ENCODE measurements at regions not wholly inside any gene's neighbourhood (a gene's known extent, or its start where the extent isn't known, plus 50 kb on each side); places are given as distances from the start of the nearest gene placed in this dataset.
"Not testable (repeated sequence)": the region's sequence is repeated elsewhere in the genome, so short reads cannot be mapped to it uniquely, and the experiment has no call there.

DNA sequence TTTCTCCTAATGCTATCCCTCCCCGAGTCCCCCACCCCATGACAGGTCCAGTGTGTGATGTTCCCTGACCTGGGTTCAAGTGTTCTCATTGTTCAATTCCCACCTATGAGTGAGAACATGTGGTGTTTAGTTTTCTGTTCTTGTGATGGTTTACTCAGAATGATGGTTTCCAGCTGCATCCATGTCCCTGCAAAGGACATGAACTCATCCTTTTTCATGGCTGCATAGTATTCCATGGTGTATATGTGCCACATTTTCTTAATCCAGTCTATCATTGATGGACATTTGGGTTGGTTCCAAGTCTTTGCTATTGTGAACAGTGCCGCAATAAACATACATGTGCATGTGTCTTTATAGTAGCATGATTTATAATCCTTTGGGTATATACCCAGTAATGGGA lies 90.5 kb upstream of the HS3ST4 start:
- H3K36me3 Mint-ChIP-seq (ENCODE audit: low read depth); DNase-seq; ATAC-seq; CTCF ChIA-PET; POLR2A ChIA-PET; H3K4me3 Mint-ChIP-seq; H3K27me3 Mint-ChIP-seq; H3K27ac Mint-ChIP-seq; intact Hi-C loops (cut with DNase I, micrococcal nuclease); H3K9me3 Mint-ChIP-seq (ENCODE audit: low read depth); H3K4me1 Mint-ChIP-seq: not testable (repeated sequence)

DNA sequence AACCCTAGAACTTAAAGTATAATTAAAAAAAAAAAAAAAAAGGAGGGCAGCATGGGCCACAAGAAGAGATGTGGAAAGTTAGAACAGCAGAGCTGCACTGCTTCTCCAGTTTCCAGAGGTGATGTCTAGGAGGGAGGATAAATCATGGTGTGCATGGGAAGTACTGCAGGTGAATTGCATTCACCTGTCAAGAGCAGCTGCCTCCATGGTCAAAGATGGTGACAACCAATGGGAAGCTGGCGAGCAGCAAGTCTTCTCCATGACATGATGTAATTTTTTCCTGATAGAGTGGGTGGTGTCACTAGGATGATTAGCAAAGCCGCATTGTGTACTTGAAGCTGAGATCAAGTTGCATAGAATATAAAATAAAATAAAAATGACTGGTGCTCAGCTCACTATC lies 95.6 kb upstream of the HS3ST4 start:
- Mint-ChIP-seq H3K27ac (no peak overlapping the region), H3K4me1 (no peaks in the 10 kb centered on the region), H3K9me3 (ENCODE audit: low read depth) (peaks cover under 1% of the 10 kb centered on the region), H3K36me3 (ENCODE audit: low read depth) (no peaks in the 10 kb centered on the region), H3K27me3 (peaks cover 6% of the 10 kb centered on the region), H3K4me3 (no peak overlapping the region)
- no peak for ATAC-seq
- POLR2A ChIA-PET: no interaction called here
- intact Hi-C loops (cut with DNase I, micrococcal nuclease): no loop called here
- DNase-seq: no peak
- CTCF ChIA-PET: no interaction called here

DNA sequence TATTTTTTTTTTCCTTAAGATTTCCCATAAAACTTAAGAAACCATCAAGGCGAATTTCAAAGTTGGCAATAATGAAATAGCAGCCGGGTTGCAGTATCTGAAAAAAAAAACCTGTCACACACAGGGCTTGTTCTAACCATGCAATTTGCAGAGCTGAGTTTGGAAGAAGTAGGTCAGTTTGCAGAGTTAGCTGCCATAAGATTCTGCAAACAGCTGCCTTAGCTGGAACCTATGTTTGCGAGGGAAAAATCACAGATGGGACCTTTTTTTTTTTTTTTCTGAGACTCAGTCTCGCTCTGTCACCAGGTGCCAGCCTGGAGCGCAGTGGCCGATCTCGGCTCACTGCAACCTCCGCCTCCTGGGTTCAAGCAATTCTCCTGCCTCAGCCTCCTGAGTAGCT lies 98.5 kb upstream of the HS3ST4 start:
- ChIA-PET POLR2A (no interaction called here), CTCF (no interaction called here)
- no peak for ATAC-seq
- H3K27ac Mint-ChIP-seq: no peak overlapping the region
- H3K36me3 Mint-ChIP-seq (ENCODE audit: low read depth): no peaks in the 10 kb centered on the region
- H3K4me1 Mint-ChIP-seq: no peaks in the 10 kb centered on the region
- DNase-seq: no peak
- H3K4me3 Mint-ChIP-seq: no peak overlapping the region
- intact Hi-C loops (cut with DNase I, micrococcal nuclease): no loop called here
- H3K9me3 Mint-ChIP-seq (ENCODE audit: low read depth): no peaks in the 10 kb centered on the region
- H3K27me3 Mint-ChIP-seq: peaks cover 17% of the 10 kb centered on the region

DNA sequence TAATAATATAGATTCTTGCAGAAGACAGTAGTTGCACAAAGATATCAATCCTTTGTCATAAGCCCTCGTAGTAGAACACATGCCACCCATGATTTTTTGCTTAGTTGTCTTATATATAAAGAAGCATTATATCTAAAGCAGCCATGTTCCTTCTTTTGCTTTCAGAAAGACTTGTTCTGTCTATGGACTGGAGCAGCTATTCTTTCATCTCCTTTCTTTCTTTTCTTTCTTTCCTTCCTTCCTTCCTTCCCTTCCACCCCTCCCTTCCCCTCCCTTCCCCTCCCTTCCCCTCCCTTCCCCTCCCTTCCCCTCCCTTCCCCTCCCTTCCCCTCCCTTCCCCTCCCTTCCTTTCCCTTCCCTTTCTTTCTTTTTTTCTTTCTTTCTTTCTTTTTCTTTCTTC lies 104.0 kb upstream of the HS3ST4 start:
- Mint-ChIP-seq H3K27me3 (peaks cover 12% of the 10 kb centered on the region), H3K4me1 (no peaks in the 10 kb centered on the region), H3K4me3 (no peak overlapping the region), H3K27ac (no peak overlapping the region), H3K9me3 (ENCODE audit: low read depth) (no peaks in the 10 kb centered on the region), H3K36me3 (ENCODE audit: low read depth) (no peaks in the 10 kb centered on the region)
- DNase-seq (no peak), ATAC-seq (no peak)
- POLR2A ChIA-PET: no interaction called here
- intact Hi-C loops (cut with DNase I, micrococcal nuclease): no loop called here
- CTCF ChIA-PET: no interaction called here

DNA sequence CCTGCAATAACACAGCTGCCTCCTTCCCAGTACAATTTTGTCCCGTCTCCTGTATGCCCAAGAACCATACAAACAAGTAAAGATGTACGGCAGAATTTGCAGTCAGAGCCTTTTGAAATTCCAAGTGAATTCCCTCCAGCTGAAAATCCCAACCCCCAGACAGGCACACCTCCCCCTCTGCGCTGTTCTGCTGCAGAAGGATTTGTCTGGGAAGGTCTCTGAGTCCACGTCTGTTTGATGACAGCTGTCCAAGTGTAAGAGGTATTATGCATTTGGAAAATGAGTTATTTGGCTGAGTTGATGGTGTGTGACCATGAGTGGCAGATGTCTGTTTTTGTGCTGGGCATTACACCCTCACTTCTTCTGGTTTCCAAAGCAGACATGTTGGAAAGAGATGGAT lies 104.9 kb upstream of the HS3ST4 start:
- ATAC-seq: no peak
- Mint-ChIP-seq H3K4me1 (no peaks in the 10 kb centered on the region), H3K27me3 (peaks cover 12% of the 10 kb centered on the region), H3K9me3 (ENCODE audit: low read depth) (no peaks in the 10 kb centered on the region), H3K27ac (no peak overlapping the region), H3K4me3 (no peak overlapping the region), H3K36me3 (ENCODE audit: low read depth) (no peaks in the 10 kb centered on the region)
- POLR2A ChIA-PET: no interaction called here
- no peak for DNase-seq
- intact Hi-C loops (cut with DNase I, micrococcal nuclease): no loop called here
- CTCF ChIA-PET: no interaction called here

DNA sequence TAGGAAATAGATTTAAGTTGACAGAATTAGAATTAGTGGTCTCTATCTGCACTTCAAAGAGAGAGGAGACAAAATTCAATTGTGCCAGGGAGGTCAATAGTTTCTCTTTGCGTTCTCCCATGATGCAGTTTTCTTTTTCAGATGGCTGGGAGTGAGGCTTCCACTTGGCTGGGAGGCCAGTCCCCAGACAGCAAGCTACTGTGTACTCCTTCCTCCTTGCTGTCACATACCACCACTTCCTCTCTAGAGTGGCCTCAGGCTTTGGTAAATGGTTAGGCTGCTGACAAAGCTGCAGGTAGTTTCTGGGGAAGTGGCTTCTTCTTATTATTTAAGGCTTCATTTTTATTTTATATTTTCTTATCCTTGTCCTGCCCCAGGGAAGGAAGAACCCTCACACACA lies 106.2 kb upstream of the HS3ST4 start:
- no peak for ATAC-seq
- H3K4me3 Mint-ChIP-seq: no peak overlapping the region

DNA sequence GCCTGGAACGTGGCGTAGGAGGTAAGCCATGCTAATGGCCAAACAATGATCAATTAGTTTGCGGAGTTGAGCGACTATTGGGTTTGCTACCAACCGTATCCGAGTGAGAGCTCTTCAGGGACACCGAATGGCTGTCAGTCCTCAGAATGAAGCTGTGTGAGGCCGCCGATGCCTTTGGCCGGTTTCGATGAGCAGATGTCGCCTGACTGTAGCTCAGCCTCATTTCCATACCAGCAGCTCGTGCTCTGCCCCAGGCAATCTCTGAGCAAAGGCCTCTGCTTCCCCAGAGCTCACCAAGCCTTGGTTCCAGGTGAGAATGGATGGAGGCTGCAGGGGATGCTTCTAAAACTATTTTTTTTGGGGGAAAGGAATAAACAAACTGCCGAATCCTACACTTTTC lies 111.7 kb upstream of the HS3ST4 start:
- DNase-seq (no peak), ATAC-seq (no peak)
- Mint-ChIP-seq H3K4me1 (no peaks in the 10 kb centered on the region), H3K4me3 (no peak overlapping the region), H3K9me3 (ENCODE audit: low read depth) (no peaks in the 10 kb centered on the region), H3K27ac (no peak overlapping the region), H3K27me3 (peaks cover 2% of the 10 kb centered on the region), H3K36me3 (ENCODE audit: low read depth) (no peaks in the 10 kb centered on the region)
- CTCF ChIA-PET: no interaction called here
- intact Hi-C loops (cut with DNase I, micrococcal nuclease): no loop called here
- POLR2A ChIA-PET: no interaction called here

More for the DNA sequence above, 106.2 kb upstream of the HS3ST4 start:
- ChIA-PET POLR2A (interaction anchor here (0.7 to 0.8 kb wide), 2 partner anchors 19 to 259 kb away, joined by 3 to 4 read pairs; no protein-coding TSS in a partner anchor), CTCF (no interaction called here)
- no peak overlapping the region for H3K27ac Mint-ChIP-seq
- no peak for DNase-seq
- no peaks in the 10 kb centered on the region for H3K4me1 Mint-ChIP-seq
- H3K36me3 Mint-ChIP-seq (ENCODE audit: low read depth): no peaks in the 10 kb centered on the region
- intact Hi-C loops (cut with DNase I, micrococcal nuclease): no loop called here
- H3K27me3 Mint-ChIP-seq: peaks cover 9% of the 10 kb centered on the region
- no peaks in the 10 kb centered on the region for H3K9me3 Mint-ChIP-seq (ENCODE audit: low read depth)

DNA sequence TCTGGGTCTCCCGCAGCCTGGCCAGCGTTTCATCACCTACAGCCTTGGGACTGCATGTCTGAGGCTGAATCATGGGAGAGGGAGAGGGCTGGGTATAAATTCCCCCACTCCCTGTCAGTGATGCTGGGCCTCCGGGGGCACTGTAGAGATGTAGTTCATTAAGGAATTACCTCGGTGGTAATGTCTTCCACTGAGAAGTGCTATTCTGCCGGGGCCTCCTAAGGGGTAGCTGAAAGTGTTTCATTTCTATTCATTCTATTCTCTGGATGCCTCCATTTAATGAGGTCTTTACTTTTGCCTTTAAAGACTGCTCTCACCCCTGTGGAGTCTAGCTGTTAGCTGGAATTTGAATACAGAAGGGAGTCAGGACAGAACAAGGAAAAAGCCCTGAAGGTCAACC lies 116.4 kb upstream of the HS3ST4 start:
- ATAC-seq (no peak), DNase-seq (no peak)
- intact Hi-C loops (cut with DNase I, micrococcal nuclease): no loop called here
- CTCF ChIA-PET: no interaction called here
- Mint-ChIP-seq H3K4me3 (no peak overlapping the region), H3K27me3 (no peaks in the 10 kb centered on the region), H3K36me3 (ENCODE audit: low read depth) (no peaks in the 10 kb centered on the region), H3K4me1 (no peaks in the 10 kb centered on the region), H3K27ac (no peak overlapping the region), H3K9me3 (ENCODE audit: low read depth) (no peaks in the 10 kb centered on the region)
- POLR2A ChIA-PET: no interaction called here

DNA sequence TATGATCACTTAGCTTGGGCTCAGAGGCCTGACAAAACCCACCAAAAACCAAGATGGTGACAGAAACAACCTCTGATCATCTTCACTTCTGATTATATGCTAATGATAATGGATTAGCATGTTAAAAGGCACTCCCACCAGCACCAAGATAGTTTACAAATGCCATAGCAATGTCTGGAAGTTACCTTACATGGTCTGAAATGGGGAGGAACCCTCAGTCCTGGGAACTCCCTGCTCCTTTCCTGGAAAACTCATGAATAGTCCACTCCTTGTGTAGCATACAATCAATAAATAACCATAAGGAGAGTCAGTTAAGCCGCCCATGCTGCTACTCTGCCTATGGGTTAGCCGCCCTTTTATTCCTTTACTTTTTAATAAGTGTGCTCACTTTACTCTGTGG lies 120.0 kb upstream of the HS3ST4 start:
- Mint-ChIP-seq H3K36me3 (ENCODE audit: low read depth) (no peaks in the 10 kb centered on the region), H3K4me3 (no peak overlapping the region), H3K9me3 (ENCODE audit: low read depth) (no peaks in the 10 kb centered on the region), H3K4me1 (no peaks in the 10 kb centered on the region), H3K27ac (no peak overlapping the region), H3K27me3 (peaks cover 2% of the 10 kb centered on the region)
- ATAC-seq (no peak), DNase-seq (no peak)
- intact Hi-C loops (cut with DNase I, micrococcal nuclease): no loop called here
- ChIA-PET CTCF (no interaction called here), POLR2A (no interaction called here)

DNA sequence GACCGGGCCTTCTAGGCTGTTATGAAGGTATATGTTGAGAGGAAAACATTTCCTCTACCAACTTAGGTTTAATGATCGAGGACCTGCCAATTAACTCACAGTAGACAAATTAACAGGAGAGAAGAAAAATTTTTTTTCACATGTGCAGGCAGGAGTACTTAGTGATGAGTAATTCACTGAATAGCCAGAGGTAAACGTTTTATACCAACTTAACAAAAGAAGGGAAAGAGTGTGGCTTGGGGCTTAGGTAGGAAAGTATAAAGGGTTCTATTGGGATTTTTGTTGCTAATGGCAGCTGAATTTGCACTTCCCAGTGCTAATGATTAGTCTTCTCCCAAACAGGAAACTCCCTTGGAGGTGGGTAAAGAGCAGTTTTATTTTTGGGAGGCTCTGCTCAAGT lies 121.6 kb upstream of the HS3ST4 start:
- Mint-ChIP-seq H3K36me3 (ENCODE audit: low read depth) (no peaks in the 10 kb centered on the region), H3K4me3 (no peak overlapping the region), H3K9me3 (ENCODE audit: low read depth) (no peaks in the 10 kb centered on the region), H3K27ac (no peak overlapping the region), H3K4me1 (no peaks in the 10 kb centered on the region), H3K27me3 (peaks cover 2% of the 10 kb centered on the region)
- no peak for DNase-seq
- ChIA-PET POLR2A (no interaction called here), CTCF (no interaction called here)
- ATAC-seq: no peak
- intact Hi-C loops (cut with DNase I, micrococcal nuclease): no loop called here

DNA sequence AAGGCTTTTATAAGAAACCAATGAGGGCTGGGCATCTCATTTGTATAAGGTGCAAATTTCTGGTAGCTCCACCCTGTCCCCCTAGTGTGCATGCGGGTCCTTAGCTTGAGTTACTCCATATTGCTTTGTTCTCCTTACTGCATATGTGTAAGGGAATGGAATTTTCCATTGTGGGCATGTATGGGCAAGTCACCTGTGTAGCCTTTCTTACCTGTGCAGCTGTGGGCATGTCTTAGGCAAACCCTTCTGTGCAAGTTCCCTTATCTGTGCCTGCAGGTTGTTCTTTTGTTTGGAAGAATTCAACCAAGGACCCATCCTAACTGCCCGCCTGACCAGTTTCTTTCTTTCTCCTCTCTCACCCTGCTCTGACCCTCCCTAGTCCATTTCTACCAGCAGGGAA lies 122.8 kb upstream of the HS3ST4 start:
- CTCF ChIA-PET: interaction anchor here (0.6 kb wide), 1 partner anchor 193 kb away, joined by 5 read pairs; no protein-coding TSS in a partner anchor
- no peak for ATAC-seq
- Mint-ChIP-seq H3K27me3 (peaks cover 2% of the 10 kb centered on the region), H3K36me3 (ENCODE audit: low read depth) (no peaks in the 10 kb centered on the region), H3K4me1 (no peaks in the 10 kb centered on the region), H3K9me3 (ENCODE audit: low read depth) (no peaks in the 10 kb centered on the region), H3K4me3 (no peak overlapping the region), H3K27ac (no peak overlapping the region)
- intact Hi-C loops (cut with DNase I, micrococcal nuclease): no loop called here
- POLR2A ChIA-PET: no interaction called here
- DNase-seq: no peak

DNA sequence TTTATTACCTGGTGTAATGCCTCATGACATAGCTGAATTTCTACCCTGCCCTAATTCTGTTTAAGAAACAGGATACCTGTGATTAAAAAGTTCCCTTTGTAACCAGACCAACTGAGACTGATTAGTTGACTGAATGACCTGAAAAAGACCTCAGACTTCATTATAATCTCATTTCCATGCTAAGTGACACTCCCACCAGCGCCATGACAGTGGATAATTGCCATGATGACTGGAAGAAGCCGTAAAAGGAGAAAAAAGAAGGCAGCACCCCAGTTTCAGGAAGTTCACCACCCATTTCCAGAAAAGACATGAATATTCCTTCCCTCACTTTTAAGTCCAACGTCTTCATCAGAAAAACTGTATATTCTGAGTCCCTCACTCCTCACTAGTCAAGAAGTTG lies 125.6 kb upstream of the HS3ST4 start:
- H3K4me3 Mint-ChIP-seq: no peak overlapping the region
- H3K9me3 Mint-ChIP-seq (ENCODE audit: low read depth): peaks cover 2% of the 10 kb centered on the region
- no peaks in the 10 kb centered on the region for H3K4me1 Mint-ChIP-seq
- CTCF ChIA-PET: interaction anchor here (0.5 kb wide), 1 partner anchor 241 kb away, joined by 4 read pairs; no protein-coding TSS in a partner anchor
- intact Hi-C loops (cut with DNase I, micrococcal nuclease): no loop called here
- no peak overlapping the region for H3K27ac Mint-ChIP-seq
- ATAC-seq: no peak
- no peak for DNase-seq
- no peaks in the 10 kb centered on the region for H3K36me3 Mint-ChIP-seq (ENCODE audit: low read depth)
- POLR2A ChIA-PET: no interaction called here
- peaks cover 2% of the 10 kb centered on the region for H3K27me3 Mint-ChIP-seq

DNA sequence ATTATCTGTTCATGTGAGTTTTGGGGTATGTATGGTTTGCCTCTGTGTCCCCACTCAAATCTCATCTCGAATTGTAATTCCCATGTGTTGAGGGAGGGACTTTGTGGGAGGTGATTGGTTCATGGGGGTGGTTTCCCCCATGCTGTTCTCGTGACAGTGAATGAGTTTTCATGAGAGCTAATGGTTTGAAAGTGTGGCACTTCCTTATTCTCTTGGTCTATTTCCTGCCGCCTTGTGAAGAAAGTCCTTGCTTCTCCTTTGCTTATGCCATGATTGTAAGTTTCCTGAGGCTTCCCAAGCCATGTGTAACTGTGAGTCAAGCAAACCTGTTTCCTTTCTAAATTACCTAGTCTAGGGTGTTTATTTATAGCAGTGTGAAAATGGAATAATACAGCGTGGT lies 128.1 kb upstream of the HS3ST4 start:
- Mint-ChIP-seq H3K9me3 (ENCODE audit: low read depth) (peaks cover 9% of the 10 kb centered on the region), H3K27ac (no peak overlapping the region), H3K27me3 (peaks cover 2% of the 10 kb centered on the region), H3K36me3 (ENCODE audit: low read depth) (no peaks in the 10 kb centered on the region), H3K4me3 (no peak overlapping the region), H3K4me1 (no peaks in the 10 kb centered on the region)
- intact Hi-C loops (cut with DNase I, micrococcal nuclease): no loop called here
- no peak for ATAC-seq
- DNase-seq: no peak
- POLR2A ChIA-PET: interaction anchor here (0.6 kb wide), 1 partner anchor 45 kb away, joined by 6 read pairs; no protein-coding TSS in a partner anchor
- CTCF ChIA-PET: no interaction called here
